ENCODE measurements at regions not wholly inside any gene's neighbourhood (a gene's known extent, or its start where the extent isn't known, plus 50 kb on each side); places are given as distances from the start of the nearest gene placed in this dataset.

DNA sequence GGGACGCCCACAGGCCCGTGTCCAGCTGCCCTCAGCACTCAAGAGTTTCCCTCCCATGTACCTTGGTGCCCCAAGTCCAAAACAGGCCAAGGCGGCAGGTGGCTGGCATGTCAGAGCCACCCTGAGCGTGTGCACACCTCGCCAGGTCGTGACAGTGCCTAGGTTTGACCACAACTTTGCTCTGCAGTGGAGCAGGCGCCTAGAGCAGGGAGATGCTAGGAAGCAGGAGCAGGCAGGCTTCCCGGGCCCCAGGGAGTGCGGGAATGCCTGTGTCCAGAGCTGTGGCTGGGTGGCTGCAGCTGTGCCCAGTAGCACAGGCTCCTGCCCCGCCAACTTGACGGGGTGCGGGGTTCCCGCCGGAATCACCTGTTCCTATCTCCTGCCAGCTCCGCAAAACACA is 380.8 kb upstream of the IMPG1 start (continued):
- TF ChIP-seq, protein P1, sequence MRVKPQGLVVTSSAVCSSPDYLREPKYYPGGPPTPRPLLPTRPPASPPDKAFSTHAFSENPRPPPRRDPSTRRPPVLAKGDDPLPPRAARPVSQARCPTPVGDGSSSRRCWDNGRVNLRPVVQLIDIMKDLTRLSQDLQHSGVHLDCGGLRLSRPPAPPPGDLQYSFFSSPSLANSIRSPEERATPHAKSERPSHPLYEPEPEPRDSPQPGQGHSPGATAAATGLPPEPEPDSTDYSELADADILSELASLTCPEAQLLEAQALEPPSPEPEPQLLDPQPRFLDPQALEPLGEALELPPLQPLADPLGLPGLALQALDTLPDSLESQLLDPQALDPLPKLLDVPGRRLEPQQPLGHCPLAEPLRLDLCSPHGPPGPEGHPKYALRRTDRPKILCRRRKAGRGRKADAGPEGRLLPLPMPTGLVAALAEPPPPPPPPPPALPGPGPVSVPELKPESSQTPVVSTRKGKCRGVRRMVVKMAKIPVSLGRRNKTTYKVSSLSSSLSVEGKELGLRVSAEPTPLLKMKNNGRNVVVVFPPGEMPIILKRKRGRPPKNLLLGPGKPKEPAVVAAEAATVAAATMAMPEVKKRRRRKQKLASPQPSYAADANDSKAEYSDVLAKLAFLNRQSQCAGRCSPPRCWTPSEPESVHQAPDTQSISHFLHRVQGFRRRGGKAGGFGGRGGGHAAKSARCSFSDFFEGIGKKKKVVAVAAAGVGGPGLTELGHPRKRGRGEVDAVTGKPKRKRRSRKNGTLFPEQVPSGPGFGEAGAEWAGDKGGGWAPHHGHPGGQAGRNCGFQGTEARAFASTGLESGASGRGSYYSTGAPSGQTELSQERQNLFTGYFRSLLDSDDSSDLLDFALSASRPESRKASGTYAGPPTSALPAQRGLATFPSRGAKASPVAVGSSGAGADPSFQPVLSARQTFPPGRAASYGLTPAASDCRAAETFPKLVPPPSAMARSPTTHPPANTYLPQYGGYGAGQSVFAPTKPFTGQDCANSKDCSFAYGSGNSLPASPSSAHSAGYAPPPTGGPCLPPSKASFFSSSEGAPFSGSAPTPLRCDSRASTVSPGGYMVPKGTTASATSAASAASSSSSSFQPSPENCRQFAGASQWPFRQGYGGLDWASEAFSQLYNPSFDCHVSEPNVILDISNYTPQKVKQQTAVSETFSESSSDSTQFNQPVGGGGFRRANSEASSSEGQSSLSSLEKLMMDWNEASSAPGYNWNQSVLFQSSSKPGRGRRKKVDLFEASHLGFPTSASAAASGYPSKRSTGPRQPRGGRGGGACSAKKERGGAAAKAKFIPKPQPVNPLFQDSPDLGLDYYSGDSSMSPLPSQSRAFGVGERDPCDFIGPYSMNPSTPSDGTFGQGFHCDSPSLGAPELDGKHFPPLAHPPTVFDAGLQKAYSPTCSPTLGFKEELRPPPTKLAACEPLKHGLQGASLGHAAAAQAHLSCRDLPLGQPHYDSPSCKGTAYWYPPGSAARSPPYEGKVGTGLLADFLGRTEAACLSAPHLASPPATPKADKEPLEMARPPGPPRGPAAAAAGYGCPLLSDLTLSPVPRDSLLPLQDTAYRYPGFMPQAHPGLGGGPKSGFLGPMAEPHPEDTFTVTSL (CRISPR knock-in tag; IDR thresholded peaks at IDR 0.05; ENCODE audit: borderline replicate concordance) = no peak
- no peak for TF ChIP-seq ZNF552 (CRISPR knock-in tag; IDR thresholded peaks at IDR 0.05; ENCODE audit: borderline replicate concordance)

DNA sequence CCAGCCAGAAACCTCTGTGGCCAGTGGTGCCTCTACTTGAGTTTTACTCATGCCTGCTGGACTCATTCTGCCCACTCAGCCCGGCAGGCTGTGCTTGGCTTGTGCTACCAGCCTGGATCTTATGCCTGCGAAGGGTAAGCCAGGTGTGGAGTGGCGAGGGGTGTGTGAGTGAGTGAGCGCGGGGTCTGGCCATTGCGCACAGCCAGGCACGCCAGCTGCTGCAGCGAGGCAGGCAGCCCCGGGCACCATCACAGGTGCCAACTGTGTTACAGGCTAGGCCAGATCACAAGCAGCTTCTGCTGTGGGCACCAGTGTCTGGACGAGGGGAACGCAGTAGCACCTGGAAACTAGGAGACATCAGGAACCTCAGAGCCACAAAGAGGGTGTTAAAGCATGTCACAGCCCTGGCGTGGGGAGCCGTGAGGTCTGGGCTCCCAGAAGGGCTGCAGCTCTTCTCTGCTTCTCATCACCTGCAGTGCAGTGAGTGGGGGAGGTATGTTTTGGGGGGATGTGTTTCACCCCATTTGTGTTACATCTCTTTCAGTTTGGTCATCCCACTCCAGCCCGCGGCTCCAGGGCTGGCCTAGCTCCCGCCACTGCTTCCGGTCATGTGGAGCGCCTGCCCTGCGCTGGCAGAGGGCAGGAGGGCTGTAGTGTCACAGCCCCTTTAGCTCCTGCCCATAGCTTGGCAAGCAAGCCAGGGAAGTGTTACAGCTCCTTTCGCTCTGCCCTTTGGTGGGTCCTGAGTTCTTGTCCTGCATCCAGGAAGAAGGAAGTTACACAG is 379.7 kb upstream of the IMPG1 start:
- POLR2A ChIA-PET = no interaction called here
- Histone ChIP-seq H3K27ac (ENCODE audit: extremely low read length, insufficient read depth, low read length) (no peak overlapping the region), H3K9ac (ENCODE audit: insufficient read depth, low read depth, low read length) (no peak overlapping the region), H3K36me3 (replicated peaks in 1 of 2; ENCODE audit: control insufficient read depth in 1 of 2, insufficient read depth in 2 of 2, low read length in 2 of 2) (no peaks in the 10 kb centered on the region), H3K4me3 (replicated peaks in 1 of 3; ENCODE audit: insufficient read depth in 1 of 3, low read depth in 2 of 3, low read length in 3 of 3) (no peak overlapping the region), H3K27me3 (ENCODE audit: control insufficient read depth in 1 of 2, insufficient read depth in 2 of 2, low read length in 2 of 2) (no peaks in the 10 kb centered on the region), H3K9me3 (ENCODE audit: low read length) (no peaks in the 10 kb centered on the region), H3K4me2 (ENCODE audit: low read depth, low read length) (no peak overlapping the region), H2AFZ (ENCODE audit: low read length) (no peak overlapping the region), H3K79me2 (ENCODE audit: insufficient read depth, low read length) (no peaks in the 10 kb centered on the region), H3K4me1 (ENCODE audit: insufficient read depth, low read length) (no peaks in the 10 kb centered on the region), H4K20me1 (ENCODE audit: insufficient read depth, low read length) (no peaks in the 10 kb centered on the region)
- in situ Hi-C loops (cut with HindIII; ENCODE audit: extremely low pct_ligation_motif_present, low pct_unique_long_range_greater_than_20kb) (no loop called here), intact Hi-C loops (cut with micrococcal nuclease; ENCODE audit: unreplicated experiment) (no loop called here)
- TF ChIP-seq EEA1 (CRISPR knock-in tag; IDR thresholded peaks at IDR 0.05; ENCODE audit: borderline replicate concordance) (no peak), HDAC1 (CRISPR knock-in tag; IDR thresholded peaks at IDR 0.05) (no peak), ZNF775 (CRISPR knock-in tag; IDR thresholded peaks at IDR 0.05; ENCODE audit: borderline replicate concordance) (no peak)
- DNase-seq (ENCODE audit: low spot score) (no peak), FAIRE-seq (no peak), ATAC-seq (peak; percentile 39; the same call in 2 of the 3 replicates)
- CTCF ChIA-PET (ENCODE audit: low intra/inter-chr PET ratio, low total read pairs) = no interaction called here
- BruUV-seq (replicated peaks) = no TSS peak
- 8% methylated on average over 10 of the region's 20 CpGs for WGBS (ENCODE audit: low lambda C conversion rate)

Measured in HepG2 (cell line).